NCI-H1417 (cell line): ENCODE measurements at regions not wholly inside any gene's neighbourhood (a gene's known extent, or its start where the extent isn't known, plus 50 kb on each side); places are given as distances from the start of the nearest gene placed in this dataset.
"Not testable (repeated sequence)": the region's sequence is repeated elsewhere in the genome, so short reads cannot be mapped to it uniquely, and the experiment has no call there.

Source experiments
- DNase-seq, 3 experiments: peaks; one replicate each; lab custom pipeline; 2025; lab: John Stamatoyannopoulos, UW

DNA sequence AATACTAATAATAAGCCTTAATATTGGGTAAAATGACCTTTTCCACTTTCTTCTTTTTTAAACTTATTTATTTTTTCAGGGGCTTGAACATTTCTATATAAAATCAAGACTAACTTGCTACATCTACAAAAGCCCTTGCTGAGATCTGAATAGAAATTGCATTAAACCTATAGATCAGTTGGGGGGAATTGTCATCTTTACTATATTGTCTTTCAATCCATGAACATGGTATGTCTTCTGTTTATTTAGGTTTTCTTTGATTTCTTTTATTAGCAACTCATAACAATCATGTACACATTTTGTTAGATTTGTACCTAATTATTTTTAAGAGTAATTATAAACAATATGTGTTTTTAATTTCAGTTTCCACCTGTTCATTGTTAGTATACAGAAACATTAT, 96.4 kb upstream of the SLC22A23 start:
- no peak for DNase-seq

DNA sequence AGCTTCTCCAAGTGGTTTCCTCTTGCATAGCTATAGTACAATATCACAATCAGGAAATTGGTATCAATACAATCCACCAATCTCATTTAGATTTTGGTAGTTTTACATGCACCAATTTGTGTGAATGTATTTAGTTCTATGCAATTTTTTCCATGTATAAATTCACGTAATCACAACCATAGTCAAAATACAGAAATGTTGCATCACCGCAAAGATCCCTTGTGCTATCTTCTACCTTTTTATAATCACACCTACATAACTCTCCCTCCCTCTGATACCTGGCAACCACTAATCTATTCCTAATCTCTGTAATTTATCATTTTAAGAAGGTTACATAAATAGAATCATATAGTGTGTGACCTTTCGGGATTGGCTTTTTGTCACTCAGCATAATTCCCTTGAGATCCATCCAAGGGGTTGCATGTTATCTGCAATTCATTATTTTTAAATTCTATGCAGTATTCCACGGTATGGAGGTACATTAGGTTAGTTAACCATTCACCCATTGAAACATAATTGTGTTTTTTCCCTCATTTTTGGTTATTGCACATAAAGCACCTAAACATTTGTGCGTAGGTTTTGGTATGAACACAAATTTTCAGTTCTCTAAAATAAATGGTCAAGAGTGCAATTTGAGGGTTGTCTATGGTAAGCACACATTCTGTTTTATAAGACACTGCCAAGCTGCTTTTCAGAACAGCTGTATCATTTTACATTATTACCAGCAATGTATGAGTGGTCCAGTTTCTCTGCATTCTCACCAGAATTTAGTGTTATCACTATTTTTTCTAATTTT, 95.1 kb upstream of the SLC22A23 start:
- no peak for DNase-seq

DNA sequence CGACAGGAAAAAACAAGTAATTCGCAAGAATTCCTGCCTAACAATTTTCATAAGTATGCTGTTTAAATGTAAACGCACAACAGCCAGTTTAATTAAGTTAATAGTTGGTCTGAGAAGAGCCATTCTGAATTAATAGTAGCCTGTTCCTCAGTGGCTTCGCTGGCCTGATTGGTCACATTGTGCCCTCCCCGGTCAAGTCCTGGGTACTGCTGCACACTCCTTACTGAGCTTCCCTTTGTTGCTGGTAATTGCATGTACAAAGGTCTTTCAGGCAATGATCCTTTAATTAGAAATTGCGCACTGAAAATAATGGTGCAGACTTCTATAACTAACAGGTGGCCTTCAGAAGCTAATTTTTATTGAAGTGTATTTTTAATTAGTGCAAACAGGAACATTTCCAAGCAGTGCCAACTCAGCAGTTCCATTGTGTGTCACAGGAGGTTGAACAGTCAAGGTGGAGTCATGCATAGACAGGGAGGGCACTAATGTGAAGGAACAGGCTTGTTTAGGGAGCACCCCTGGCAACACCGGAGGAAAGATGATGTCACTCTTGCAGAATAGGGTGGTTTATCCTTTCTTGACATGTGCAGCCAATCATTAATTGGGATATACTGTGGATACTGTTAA, 92.6 kb upstream of the SLC22A23 start:
- DNase-seq: peak in 2 of 3 experiments; percentile 69 to 96

DNA sequence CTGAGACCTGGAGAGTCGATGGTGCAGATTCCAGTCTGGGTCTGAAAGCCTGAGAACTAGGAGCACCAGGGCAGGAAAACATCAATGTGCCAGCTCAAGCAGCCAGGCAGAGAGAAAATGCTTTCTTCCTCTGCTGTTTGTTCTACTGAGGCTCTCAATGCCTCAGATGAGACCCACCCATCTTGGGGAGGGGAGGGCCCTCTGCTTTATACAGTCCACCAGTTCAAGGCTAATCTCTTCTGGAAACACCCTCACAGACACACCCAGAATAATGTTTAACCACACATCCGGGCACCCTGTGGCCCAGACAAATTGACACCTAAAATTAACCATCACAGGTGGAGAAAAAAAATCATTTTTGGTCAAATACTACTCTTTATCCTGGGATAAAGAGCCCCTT, 89.3 kb upstream of the SLC22A23 start:
- DNase-seq: no peak

DNA sequence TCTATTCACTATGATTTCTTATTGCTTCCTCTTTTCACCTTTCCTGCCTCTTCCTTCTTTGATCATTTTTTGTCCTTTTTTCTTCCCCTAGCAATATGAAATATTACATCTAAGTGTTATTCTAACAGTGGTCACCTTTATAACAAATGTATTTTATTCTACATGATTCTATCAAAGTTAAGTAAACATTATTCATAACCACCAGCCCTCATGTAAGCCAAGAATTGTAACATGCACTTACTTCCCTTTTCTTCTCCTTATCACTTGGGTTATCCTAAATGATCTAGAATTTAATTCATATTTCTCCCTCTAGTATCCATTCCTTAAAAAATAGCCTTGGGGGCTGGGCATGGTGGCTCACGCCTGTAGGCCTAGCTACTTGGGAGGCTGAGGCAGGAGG, 88.3 kb upstream of the SLC22A23 start:
- DNase-seq: no peak

DNA sequence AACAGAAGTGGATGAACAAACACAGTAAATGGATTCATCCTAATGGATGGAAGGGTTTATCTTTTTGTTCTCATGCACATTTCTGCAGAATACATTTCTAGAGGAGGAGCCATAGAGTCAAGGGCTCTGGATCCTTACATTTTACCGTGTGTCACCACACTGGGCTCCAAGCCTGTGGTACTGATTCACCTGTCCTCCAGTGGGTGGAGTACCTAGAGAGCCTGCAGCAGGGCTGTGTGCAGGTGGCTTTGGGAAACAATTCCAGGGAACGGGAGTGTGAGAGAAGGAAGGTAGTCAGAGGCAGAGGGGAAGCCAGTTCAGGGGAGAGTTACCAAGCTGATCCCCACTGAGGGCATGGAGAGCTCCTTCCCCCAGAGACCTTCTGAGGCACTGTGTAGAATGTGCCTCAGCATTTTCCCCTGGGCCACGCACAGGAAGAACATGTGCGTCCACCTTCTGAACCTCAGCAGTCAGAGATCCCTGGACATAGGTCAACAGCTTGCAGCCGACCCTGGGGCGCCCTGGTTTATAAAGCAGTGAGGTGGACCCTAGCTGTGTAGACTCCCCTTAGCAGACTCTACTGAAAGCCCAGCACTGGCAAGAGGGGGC, 85.3 kb upstream of the SLC22A23 start:
- DNase-seq: peak in 2 of 3 experiments; percentile 37 to 95

DNA sequence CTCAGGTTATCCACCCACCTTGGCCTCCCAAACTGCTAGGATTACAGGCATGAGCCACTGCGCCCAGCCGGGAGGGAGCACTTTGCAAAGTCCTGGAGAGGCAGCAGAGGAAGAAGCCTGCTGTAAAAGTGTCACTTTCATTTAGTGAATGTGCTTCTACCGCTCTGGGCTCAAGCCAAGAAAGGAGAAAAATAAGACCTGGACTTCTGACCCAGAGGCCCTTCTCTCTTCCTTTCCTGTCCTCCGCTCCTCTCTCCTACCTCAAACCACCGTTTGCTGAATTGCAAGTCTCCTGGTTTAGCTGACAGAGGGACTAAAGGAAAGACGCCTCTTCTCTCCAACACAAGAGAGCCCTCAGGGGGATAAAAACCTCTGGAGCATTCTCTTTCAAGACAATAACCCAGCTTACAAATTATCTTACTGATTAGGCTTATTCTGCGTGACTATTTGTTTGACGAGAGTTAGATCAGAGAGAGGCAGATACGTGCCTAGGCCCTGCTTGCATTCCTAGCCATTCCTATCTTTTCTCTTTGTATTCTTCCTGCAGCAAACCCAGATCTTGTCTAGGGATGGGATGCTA, 84.2 kb upstream of the SLC22A23 start:
- DNase-seq: peak in 1 of 3 experiments; percentile 43

DNA sequence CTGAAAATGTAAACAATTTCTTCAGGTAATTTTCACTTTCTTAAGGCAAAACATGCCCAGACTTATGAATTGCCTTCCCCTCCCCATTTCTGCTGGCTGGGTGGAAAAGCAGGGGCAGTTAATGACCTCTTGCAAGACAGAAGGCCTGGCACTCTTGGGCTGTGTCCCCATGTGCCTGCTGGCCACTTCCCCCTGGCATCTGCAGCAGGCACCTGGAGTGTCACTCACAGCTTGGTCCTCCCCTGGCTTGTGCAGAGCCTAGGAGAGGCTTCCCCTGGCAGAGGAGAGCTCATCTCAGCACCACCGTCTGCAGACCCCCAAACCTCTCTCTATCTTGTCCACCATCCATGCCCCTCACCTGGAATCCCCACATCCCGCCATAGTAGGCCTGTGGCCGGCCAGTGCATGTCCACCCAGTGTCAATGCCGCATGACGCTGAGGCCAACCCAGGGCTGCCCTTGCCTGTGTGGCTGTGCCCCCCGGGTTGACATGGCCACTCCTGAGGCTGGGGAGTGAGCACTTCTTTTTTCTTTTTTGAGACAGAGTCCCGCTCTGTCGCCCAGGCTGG, 83.5 kb upstream of the SLC22A23 start:
- no peak for DNase-seq

DNA sequence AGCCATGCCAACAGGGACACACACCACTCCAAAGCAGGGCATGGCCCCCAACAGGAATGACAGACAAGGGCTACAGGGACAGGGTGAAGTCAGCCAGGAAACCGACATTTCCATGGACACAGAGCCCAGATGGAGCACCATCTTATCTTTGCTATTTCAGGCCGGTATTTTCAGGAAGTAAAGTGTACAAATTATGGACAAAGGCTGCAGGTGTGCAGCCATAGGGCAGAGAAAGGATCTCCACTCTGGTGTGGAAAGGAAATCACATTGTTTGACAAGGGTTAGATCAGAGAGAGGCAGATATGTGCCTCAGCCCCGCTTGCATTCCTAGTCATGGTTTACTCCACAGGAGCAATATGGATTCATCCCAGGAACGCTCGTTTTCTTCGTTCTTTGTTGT, 81.7 kb upstream of the SLC22A23 start:
- no peak for DNase-seq

DNA sequence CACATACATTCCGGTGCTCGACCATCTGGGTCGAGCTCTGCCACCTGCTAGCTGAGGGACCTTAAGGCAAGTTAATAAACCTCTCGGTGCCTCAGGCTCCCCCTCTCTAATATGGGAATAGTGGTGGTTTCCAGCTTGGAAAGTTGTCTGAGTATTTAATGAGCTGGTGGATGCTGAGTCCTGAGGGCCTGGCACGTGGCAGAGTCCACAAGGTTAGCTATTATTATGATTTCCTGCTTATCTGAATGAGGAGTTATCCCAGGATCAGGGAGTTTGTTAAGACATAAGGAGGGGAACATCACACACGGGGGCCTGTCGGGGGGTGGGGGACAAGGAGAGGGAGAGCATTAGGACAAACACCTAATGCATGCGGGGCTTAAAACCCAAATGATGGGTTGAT, 80.1 kb upstream of the SLC22A23 start:
- DNase-seq: no peak

DNA sequence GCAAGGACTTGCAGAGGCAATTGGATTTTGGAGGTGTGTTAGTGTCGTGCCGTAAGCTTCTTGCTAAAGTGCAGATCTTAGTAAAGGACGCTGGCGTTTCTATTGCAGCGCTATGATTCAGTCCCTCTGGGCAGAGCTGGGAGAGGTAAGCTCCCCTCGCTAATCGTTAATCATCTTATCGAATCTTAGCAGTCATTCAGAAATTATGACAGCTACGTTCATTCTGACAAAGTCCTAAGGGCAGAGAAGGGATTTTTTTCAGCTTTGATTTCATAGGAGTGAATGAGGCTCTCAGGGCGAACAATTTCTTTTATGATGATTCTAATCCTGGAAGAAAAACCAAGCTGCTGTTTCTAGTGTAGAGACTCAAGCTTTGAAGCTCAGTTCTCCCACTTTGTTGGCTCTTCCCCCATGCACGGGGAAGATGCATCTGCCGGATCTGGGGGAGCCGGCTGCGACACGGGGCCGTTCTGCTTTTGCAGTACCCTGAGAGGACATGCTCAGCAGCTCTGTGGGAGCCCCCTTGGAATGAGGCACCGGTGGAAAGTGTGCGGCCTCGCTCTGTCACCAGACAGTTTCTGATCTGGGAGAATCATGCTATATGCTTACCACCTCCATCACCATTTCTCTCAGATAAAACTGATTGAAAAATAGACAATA, 79.1 kb upstream of the SLC22A23 start:
- no peak for DNase-seq

DNA sequence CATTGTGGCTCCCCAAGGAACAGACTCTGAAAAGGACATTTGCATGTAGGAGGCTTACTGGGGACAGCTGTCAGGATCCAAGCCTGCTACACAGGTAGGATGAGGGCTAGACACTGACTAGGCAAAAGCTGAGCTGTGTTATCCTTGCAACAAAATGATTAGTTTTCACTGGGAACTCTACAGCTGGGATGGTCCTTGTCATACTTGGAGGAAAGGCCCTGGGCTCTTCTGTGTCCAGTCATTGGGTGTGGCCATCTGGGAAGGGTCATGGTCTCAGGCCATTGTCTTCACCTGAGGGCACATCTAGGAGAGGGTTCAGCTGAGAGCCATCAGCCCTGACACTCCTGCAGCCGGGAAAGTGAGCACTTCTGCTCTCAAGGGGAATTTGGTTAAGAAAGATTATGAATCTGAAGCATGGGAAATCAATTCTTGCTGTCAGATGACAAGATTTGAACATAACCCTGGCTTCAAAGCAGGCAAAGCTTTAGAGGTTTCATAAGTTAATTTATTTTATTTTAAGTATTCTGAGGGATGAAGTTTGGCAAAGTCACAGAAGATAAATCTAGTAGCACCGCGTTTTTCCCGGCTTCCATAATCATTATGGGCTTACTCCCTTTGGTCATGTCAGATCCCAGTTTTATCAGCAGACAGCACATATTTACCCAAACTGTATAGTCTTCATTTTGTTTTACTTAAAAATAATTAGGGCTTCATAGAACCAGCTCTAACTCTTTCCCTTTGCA, 78.4 kb upstream of the SLC22A23 start:
- DNase-seq: no peak

DNA sequence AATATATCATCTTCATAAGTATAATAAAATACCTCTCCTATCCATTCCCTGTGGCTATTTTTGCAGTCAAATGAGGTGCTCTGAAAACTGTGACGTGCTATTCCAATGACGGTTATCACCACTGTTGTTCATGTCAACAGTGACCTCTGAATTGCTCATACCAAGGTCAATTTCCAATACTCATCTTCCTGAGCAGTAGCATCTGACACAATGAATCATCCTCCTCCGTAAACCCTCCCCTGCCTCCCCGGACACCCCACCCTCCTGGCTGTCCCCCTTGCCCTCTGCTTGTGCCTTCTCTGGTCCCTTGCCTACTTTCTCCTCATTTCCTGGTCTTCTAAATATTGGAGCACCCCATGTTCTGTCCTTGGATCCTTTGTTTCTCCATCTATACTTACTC, 77.7 kb upstream of the SLC22A23 start:
- DNase-seq: no peak

DNA sequence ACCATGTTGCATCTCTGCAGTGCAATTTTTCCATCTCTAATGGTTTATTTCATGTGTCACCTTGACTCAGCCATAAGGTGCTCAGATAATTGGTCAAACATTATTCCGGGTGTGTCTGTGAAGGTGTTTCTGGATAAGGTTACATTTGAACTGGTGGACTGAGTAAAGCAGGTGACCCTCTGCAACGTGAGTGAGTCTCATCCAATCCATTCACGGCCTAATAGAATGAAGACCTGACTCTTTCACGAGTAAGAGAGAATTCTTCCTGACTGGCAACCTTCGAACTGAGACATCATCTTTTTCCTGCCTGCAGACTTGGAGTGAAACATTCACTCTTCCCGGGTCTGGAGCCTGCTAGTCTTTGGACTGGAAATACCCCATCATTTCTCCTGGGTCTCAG, 77.1 kb upstream of the SLC22A23 start:
- no peak for DNase-seq

DNA sequence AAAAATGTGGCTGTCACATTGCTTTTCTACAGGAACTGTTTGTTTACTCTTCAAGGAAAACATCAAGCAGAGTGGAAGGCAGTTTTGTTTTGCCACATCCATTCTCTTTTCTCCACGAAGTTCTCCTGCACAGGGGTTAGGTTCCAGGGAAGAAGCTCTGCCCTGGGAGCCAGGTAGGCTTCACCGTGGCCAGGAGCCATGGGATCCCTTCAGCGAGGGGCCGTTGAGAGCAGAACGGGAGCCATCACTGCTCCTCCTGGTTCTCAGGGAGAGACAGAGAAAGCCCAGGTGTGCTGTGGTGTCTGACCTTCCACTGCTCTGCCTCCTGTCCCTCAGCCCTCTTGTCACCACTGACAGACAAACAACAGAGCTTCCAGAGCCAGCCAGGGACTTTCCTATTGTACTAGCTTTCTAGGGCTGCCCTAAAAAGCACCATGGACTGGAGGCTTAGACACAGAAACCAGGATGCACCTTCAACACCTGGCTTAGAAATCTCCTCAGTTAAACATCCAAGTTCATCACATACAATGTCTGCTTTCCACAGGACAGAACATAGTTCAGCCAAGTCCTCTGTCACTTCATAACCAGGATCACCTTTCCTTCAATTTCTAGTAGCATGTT, 75.6 kb upstream of the SLC22A23 start:
- DNase-seq: no peak

DNA sequence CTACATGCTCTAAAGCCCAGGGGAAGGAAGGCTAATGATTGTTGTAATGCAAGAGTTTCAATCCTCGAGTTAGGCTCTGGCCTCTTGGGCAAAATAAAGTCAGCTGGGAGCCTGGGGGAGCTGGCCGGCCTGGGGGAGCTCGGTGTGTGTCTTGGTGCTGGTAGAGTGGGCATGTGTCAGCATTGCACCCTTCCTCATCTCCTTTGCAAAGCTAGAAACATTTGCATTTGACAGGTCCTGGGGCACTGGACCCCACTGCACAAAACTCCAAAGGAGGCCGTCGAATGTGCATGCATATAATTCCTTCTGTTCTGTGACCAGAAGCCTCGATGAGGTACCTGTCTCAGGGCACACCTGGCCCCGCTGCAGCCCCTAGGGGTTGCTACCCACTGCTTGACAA, 74.6 kb upstream of the SLC22A23 start:
- no peak for DNase-seq

DNA sequence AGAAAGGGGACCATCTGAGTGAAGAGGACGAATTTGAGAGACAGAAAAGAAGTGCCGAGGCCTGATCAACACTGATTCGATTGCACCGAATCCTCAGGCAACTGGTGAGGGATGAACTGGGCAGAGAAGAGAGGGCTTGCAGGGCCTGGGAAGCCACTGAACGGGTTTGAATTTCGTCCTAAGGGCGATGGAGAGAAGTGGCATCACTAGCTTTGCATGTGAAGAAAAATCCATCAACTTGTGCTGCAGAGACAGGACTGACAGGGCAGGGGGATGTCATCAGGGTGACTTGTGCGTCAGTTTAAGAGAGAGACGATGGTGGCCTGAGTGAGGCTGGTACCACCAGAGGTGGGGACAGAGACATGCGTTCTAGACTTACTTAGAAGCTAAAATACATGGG, 73.7 kb upstream of the SLC22A23 start:
- DNase-seq: no peak

DNA sequence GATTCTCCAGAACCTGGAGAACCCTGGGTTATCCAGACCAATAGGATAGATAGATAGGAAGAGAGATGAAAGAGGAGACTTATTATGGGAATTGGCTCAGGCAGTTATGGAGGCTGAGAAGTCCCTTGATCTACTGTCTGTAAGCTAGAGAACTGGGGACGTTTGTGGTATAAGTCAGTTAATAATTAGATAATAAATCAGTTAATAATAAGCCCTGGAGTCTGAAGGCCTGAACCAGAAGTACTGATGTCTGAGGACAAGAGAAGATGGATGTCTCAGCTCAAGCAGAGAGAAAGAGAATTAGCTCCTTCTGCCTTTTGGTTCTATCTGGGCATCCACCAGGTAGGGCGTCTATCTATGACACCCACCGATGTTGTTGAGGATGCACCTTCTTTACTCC, 72.9 kb upstream of the SLC22A23 start:
- no peak for DNase-seq

DNA sequence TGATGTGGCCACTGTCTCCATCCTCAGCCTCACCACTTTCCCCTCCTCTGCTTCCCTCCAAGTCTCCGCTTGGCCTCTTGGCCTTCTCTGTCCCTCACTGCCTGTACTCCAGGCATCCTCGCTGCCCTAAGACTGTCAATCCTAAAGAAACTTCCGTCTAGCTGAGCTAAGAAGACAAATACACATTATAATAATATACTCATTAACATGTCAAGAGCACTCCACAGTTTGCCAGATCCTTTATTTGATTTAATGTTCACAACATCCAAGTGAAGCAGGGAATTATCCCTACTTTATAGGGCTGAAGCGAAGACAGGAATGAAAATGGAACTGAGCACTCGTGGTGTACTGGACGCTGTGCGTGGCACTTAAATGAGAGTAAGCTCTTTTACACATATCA, 72.4 kb upstream of the SLC22A23 start:
- peak in 1 of 3 experiments; percentile 57 for DNase-seq

DNA sequence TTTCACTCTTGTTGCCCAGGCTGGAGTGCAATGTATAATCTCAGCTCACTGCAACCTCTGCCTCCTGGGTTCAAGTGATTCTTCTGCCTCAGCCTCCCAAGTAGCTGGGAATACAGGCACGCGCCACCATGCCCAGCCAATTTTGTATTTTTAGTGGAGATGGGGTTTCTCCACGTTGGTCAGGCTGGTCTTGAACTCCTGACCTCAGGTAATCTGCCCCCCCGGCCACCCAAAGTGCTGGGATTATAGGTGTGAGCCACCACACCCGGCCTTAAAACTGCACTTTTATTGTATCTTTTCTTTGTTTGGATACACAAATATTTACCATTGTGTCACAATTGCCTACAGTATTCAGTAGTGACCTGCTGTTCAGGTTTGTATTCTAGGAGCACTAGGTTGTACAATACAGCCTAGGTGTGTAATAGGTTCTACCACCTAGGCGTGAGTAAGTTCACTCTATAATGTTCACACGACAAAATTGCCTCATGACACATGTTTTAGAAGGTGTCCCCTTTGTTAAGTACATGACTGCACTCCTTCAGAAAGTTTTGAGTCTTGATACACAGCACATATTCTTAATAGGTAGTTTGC, 71.3 kb upstream of the SLC22A23 start:
- not testable (repeated sequence) for DNase-seq

DNA sequence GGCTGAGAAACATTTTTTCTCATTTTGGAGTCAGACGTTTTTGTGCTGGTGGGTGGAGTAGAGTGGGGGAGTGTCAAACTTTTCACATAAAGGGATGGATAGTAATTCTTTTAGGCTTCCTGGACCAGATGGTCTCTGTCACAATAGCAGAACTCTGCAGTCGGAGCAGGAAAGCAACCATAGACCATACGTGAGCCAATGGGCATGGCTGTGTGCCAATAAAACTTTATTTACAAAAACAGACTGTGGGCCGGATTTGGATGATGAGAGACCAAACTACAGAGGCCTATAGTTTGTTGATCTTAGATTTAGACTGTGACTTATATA, 70.8 kb upstream of the SLC22A23 start:
- DNase-seq: no peak
